Coronary artery (tissue), 2 donors: ENCODE measurements at regions not wholly inside any gene's neighbourhood (a gene's known extent, or its start where the extent isn't known, plus 50 kb on each side); places are given as distances from the start of the nearest gene placed in this dataset.

Experiments
- DNase-seq: peaks from one replicate; pipeline ENCODE4 v3.0.0-alpha.2; 2017; ENCODE audit warnings: low spot score
- H3K27ac ChIP-seq, 2 donors: fragments of 200-600 bp; sonication (generic); one replicate each; pipeline ENCODE4 v1.5.1; 2016 to 2019
- H3K4me3 ChIP-seq: fragments of 200-600 bp; sonication (generic); 2 replicates; pipeline ENCODE4 v1.5.1; 2016; ENCODE audit warnings: mild to moderate bottlenecking, moderate library complexity
- TF ChIP-seq, protein P1 (sequence below): fragments of 200-600 bp; sonication (generic); IDR thresholded peaks from one replicate; pipeline ENCODE4 v1.5.1; 2019; ENCODE audit warnings: antibody characterized with exemption

DNA sequence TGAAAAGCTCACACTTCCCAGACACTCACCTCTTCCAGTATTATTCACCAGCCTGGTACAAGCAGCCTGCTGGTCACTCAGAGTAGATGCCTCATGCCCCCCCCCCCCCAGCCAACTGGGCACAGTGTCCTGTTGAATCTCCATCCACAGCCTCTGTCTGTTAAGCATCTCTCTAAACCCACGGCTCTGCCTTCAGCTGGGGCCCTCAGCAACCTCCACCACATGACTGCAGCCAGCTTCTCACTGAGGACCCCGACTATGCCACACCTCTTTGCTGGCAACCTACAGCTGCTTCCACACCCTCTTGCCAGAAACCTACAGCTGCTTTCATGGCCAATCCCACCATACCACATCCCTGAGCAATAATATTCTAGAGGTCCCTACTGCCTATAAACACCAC, 113.1 kb downstream of the RHOU start:
- H3K27ac ChIP-seq = no peak overlapping the region
- TF ChIP-seq, protein P1, sequence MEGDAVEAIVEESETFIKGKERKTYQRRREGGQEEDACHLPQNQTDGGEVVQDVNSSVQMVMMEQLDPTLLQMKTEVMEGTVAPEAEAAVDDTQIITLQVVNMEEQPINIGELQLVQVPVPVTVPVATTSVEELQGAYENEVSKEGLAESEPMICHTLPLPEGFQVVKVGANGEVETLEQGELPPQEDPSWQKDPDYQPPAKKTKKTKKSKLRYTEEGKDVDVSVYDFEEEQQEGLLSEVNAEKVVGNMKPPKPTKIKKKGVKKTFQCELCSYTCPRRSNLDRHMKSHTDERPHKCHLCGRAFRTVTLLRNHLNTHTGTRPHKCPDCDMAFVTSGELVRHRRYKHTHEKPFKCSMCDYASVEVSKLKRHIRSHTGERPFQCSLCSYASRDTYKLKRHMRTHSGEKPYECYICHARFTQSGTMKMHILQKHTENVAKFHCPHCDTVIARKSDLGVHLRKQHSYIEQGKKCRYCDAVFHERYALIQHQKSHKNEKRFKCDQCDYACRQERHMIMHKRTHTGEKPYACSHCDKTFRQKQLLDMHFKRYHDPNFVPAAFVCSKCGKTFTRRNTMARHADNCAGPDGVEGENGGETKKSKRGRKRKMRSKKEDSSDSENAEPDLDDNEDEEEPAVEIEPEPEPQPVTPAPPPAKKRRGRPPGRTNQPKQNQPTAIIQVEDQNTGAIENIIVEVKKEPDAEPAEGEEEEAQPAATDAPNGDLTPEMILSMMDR = no peak
- DNase-seq = no peak
- H3K4me3 ChIP-seq = no peak overlapping the region

DNA sequence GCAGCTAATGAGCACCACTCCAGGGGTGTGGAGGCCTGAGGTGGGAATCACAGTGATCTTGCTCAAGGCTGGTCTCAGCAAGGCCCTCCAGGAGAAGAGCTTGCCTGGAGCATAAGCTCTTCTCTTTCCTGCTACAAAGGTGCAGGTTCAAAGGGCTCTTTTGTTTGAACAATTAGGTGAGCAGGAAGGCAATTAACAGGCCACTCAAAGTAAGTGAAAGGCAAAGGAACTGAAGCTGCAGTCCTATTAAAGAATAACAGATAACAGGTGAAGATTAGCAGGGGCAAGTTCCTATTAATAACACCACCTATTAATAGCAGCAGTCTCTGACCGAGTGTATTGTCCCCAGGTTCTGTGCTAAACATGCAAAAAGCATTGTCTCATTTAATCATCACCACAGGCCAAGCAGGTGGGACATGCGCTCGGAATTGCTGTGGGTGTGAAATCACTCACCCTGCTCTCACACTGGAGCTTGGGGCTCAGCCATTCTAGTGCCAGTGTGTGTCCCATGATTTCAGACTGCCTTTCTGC, 113.8 kb downstream of the RHOU start:
- TF ChIP-seq, protein P1 = no peak
- no peak for DNase-seq
- H3K27ac ChIP-seq = no peak overlapping the region
- H3K4me3 ChIP-seq = no peak overlapping the region

DNA sequence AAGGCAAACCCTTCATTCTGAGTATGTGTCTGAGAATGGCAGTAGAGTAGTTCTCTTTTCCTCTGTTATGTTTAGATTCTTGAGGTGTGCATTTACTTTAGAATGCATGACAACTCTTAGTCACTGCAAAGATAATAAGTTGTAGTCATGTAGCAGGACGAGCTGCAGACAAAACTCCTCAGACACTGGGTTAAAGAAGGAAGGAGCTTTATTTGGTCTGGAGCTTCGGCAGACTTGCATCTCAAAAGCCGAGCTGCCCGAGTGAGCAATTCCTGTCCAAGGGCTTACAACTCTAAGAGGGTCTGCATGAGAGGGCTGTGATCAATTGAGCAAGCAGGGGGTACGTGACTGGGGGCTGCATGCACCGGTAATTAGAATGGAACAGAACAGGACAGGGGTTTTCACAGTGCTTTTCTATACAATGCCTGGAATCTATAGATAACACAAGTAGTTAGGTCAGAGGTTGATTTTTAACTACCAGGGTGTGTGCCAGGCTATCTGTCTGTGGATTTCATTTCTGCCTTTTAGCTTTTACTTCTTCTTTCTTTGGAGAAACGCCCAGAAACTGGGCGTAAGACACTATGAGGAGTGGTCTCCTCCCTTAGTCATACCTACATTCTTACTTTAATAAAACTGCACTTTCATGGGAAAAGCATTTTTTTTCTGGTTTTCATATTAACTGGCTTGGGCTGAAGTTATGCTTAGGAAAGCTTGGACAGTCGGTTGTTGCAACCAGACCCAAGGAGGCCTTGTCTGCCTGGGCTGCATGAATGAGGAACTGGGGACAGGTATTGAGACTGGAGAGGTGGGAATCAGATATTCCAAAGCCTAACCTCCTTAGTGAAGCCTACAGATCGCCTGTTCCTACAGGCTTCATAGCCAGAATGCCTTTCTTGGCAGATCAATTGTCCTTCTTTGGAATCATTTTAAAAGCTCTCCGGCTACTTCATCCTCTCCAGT, 115.1 kb downstream of the RHOU start:
- no peak overlapping the region for H3K27ac ChIP-seq
- H3K4me3 ChIP-seq = no peak overlapping the region
- DNase-seq = no peak
- TF ChIP-seq, protein P1 = no peak

DNA sequence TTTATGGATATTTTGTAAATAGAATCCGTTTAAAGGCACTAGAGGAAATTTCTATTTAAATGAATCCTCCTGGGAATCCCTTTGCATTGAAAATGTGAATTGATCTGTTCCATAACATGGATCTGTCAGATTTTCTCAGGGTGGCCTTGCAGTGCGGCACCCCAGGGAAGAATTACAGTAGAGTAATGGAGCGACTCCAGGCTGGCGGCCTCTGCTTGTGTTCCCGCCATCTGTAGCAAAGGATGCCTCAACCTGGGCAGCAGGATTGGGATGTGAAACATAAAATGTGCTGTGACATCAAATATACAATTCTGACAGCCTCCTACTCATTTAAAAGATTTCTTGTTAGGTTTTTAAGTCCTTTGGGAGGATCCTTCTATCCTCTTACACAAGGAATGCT, 115.9 kb downstream of the RHOU start:
- Histone ChIP-seq H3K4me3 (no peak overlapping the region), H3K27ac (no peak overlapping the region)
- TF ChIP-seq, protein P1 = no peak
- DNase-seq = no peak

DNA sequence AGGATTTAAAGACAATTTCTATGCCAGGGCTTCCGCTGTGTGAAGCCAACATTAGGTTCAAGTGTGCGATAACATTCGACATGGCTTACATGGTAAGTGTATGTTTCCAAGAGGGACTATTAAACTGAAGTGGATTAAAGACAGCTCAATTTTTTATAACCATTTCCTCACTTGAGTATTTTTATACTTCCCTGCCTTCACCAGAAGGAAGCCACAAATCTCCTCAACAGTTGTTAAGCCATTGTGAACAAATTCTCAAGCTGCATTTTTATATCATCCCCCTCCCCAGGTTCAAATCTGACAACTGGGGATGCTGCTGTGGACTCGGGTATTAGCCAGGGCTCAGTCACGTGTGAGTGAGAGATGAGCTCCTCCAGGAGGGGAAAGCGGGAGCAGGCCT, 116.3 kb downstream of the RHOU start:
- no peak for DNase-seq
- TF ChIP-seq, protein P1 = no peak
- no peak overlapping the region for H3K27ac ChIP-seq

DNA sequence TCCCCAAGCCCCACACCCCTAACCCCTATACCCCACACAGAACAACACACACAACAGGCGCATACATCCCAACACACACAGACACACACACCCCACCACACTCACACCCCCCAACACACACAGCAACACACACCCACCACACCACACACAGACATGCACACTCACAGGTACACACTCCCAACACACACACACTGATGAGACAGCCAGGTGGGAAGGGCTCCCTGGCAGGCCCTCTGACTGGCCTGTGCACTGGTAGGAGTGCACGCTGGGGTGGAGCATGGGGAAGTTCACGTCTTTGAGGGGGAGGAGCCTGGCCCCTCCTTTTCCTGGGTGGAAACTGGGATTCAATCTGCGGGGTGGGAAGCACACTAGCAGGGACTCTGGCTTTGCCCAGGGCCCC, 116.7 kb downstream of the RHOU start:
- Histone ChIP-seq H3K27ac (no peak overlapping the region), H3K4me3 (no peak overlapping the region)
- TF ChIP-seq, protein P1 = no peak
- DNase-seq = no peak

More for the DNA sequence above, 116.3 kb downstream of the RHOU start:
- H3K4me3 ChIP-seq = no peak overlapping the region
